ENCODE measurements at regions not wholly inside any gene's neighbourhood (a gene's known extent, or its start where the extent isn't known, plus 50 kb on each side); places are given as distances from the start of the nearest gene placed in this dataset.

- WGBS, 2 donors: 81 to 94% methylated on average over 2 of the region's 2 CpGs
- Histone ChIP-seq H3K27me3 (no peaks in the 10 kb centered on the region), H3K27ac (no peak overlapping the region), H3K4me1 (no peaks in the 10 kb centered on the region), H3K4me3 (replicated peaks in 1 of 3) (no peak overlapping the region), H3K9me3 (no peaks in the 10 kb centered on the region), H3K36me3 (no peaks in the 10 kb centered on the region)
- no peak for DNase-seq
- intact Hi-C loops (cut with DNase I): no loop called here
- no peak for TF ChIP-seq CTCF (IDR thresholded peaks at IDR 0.05)
- TF ChIP-seq POLR2A (IDR thresholded peaks at IDR 0.05): no peak
Observed at GRCh38 chr5:44914221-44914620, 105.5 kb downstream of the MRPS30 start.

DNA sequence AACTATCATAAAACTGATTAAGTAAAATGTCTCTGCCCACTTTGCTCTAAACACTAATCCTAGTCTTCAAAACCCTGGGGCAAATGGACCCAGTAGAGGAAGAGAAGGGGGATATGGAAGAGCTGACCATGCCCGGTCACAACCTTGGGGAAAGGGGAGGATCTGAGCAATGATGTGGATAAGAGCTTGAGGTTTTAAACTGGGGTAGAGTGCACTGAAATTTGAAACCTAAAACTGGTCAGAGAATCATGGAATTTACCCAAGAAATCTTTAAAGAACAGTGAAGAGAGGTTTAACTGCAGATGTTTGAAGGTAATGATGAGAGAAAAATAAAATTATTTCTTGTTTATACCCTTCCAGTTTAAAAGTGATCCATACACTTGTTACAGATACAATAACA is 110.8 kb downstream of the MRPS30 start:
- H3K27me3 ChIP-seq: no peaks in the 10 kb centered on the region
- intact Hi-C loops (cut with DNase I): no loop called here
- WGBS, 2 donors: 64 to 68% methylated on average over 1 of the region's 1 CpG
- DNase-seq: no peak
- H3K4me3 ChIP-seq (replicated peaks in 1 of 3): no peak overlapping the region
- TF ChIP-seq POLR2A (IDR thresholded peaks at IDR 0.05) (no peak), CTCF (IDR thresholded peaks at IDR 0.05) (no peak)
- no peaks in the 10 kb centered on the region for H3K4me1 ChIP-seq
- no peak overlapping the region for H3K27ac ChIP-seq
- no peaks in the 10 kb centered on the region for H3K36me3 ChIP-seq
- no peaks in the 10 kb centered on the region for H3K9me3 ChIP-seq

- no peaks in the 10 kb centered on the region for H3K4me1 ChIP-seq
- no peaks in the 10 kb centered on the region for H3K36me3 ChIP-seq
- H3K4me3 ChIP-seq (replicated peaks in 1 of 3): no peak overlapping the region
- no peak overlapping the region for H3K27ac ChIP-seq
- 91 to 93% methylated on average over 3 of the region's 3 CpGs for WGBS, 2 donors
- no peaks in the 10 kb centered on the region for H3K9me3 ChIP-seq
- no peak for DNase-seq
- TF ChIP-seq POLR2A (IDR thresholded peaks at IDR 0.05) (no peak), CTCF (IDR thresholded peaks at IDR 0.05) (no peak)
- intact Hi-C loops (cut with DNase I): no loop called here
- H3K27me3 ChIP-seq: no peaks in the 10 kb centered on the region
Observed at GRCh38 chr5:44927115-44927733, 118.5 kb downstream of the MRPS30 start.

- intact Hi-C loops (cut with DNase I): no loop called here
- DNase-seq: no peak
- Histone ChIP-seq H3K27me3 (no peaks in the 10 kb centered on the region), H3K4me1 (peaks cover 0 to 8% of the 10 kb centered on the region in 2 donors), H3K36me3 (no peaks in the 10 kb centered on the region), H3K9me3 (no peaks in the 10 kb centered on the region), H3K27ac (no peak overlapping the region), H3K4me3 (replicated peaks in 1 of 3) (no peak overlapping the region)
- WGBS, 2 donors: 93 to 94% methylated on average over 3 of the region's 3 CpGs
- TF ChIP-seq CTCF (IDR thresholded peaks at IDR 0.05): no peak
Observed at GRCh38 chr5:44932922-44933585, 124.3 kb downstream of the MRPS30 start.

- 85 to 87% methylated on average over 3 of the region's 3 CpGs for WGBS, 2 donors
- intact Hi-C loops (cut with DNase I): no loop called here
- Histone ChIP-seq H3K36me3 (no peaks in the 10 kb centered on the region), H3K4me3 (replicated peaks in 1 of 3) (no peak overlapping the region), H3K4me1 (peaks cover 0 to 8% of the 10 kb centered on the region in 2 donors), H3K9me3 (no peaks in the 10 kb centered on the region), H3K27me3 (no peaks in the 10 kb centered on the region), H3K27ac (no peak overlapping the region)
- no peak for DNase-seq
- no peak for TF ChIP-seq CTCF (IDR thresholded peaks at IDR 0.05)
- no peak for TF ChIP-seq POLR2A (IDR thresholded peaks at IDR 0.05)
Observed at GRCh38 chr5:44933686-44934085, 124.9 kb downstream of the MRPS30 start.
